HepG2 (cell line): ENCODE measurements at regions not wholly inside any gene's neighbourhood (a gene's known extent, or its start where the extent isn't known, plus 50 kb on each side); places are given as distances from the start of the nearest gene placed in this dataset.

Source experiments
- ATAC-seq: fragments of 200-7000 bp; cut with Tn5 transposase; 3 replicates; pipeline ENCODE4 v1.9.1; 2020; ENCODE audit warnings: mild to moderate bottlenecking, moderate library complexity
- BruUV-seq: library from RNA; stranded (reverse); fragments of 400-500 nt; replicated peaks from 2 replicates; lab custom pipeline; 2021; lab: Mats Ljungman, UMichigan
- CTCF ChIA-PET: fragments of 300-600 bp; formaldehyde crosslinking; extraction: SDS; loops from one replicate; lab custom pipeline; 2021; ENCODE audit warnings: low total read pairs, inconsistent platforms, low intra/inter-chr PET ratio; lab: Yijun Ruan, JAX
- POLR2A ChIA-PET: fragments of 350-600 bp; sonication (Branson Sonifier 250); formaldehyde crosslinking; loops from one replicate; lab custom pipeline; 2020; ENCODE audit warnings: antibody characterized with exemption, inconsistent platforms; lab: Yijun Ruan, JAX
- DNase-seq: peaks from one replicate; pipeline ENCODE4 v3.0.0-alpha.2; 2015; ENCODE audit warnings: low spot score
- FAIRE-seq: peaks from 3 replicates; lab custom pipeline; 2011; peaks lifted over from hg19 to GRCh38; lab: Jason Lieb, UNC
- H2AFZ ChIP-seq: one replicate; pipeline ENCODE4 v1.6.1; 2011; ENCODE audit warnings: low read length, inconsistent platforms
- H3K27ac ChIP-seq: fragments of 300-600 bp; 3 replicates; pipeline ENCODE4 v1.8.0; 2011; ENCODE audit warnings: mixed run types, mild to moderate bottlenecking, mixed read lengths, low read length, inconsistent platforms; ENCODE audit not compliant: insufficient read depth; ENCODE audit errors: extremely low read length
- H3K27me3 ChIP-seq, 2 experiments: fragments of 200-600 bp in 1 of 2; 2 replicates in 1 of 2; 3 replicates in 1 of 2; pipeline versions ENCODE4 v1.6.0 to v1.8.0; 2011; ENCODE audit warnings: low read length in 2 of 2, mild to moderate bottlenecking in 2 of 2, moderate library complexity in 2 of 2, inconsistent platforms in 1 of 2; ENCODE audit not compliant: insufficient read depth in 2 of 2, control insufficient read depth in 1 of 2
- H3K36me3 ChIP-seq, 2 experiments: fragments of 200-600 bp in 1 of 2; replicated peaks in 1 of 2; 2 replicates in 1 of 2; 3 replicates in 1 of 2; pipeline versions ENCODE4 v1.5.1 to v1.8.0; 2011; ENCODE audit warnings: low read length in 2 of 2, inconsistent platforms in 1 of 2; ENCODE audit not compliant: insufficient read depth in 2 of 2, control insufficient read depth in 1 of 2
- H3K4me1 ChIP-seq: 2 replicates; pipeline ENCODE4 v1.5.1; 2012; ENCODE audit warnings: low read length, inconsistent platforms; ENCODE audit not compliant: insufficient read depth
- H3K4me2 ChIP-seq: 2 replicates; pipeline ENCODE4 v1.6.0; 2011; ENCODE audit warnings: low read depth, low read length, inconsistent platforms
- H3K4me3 ChIP-seq, 3 experiments: fragments of 200-600 bp in 1 of 3; sonication (generic), shearing (Covaris generic) in 1 of 3; replicated peaks in 1 of 3; 2 replicates each; pipeline ENCODE4 v1.5.1; 2011 to 2016; ENCODE audit warnings: low read length in 3 of 3, inconsistent platforms in 2 of 3, low read depth in 2 of 3, mild to moderate bottlenecking in 2 of 3, control low read depth in 1 of 3, mixed read lengths in 1 of 3; ENCODE audit not compliant: insufficient read depth in 1 of 3
- H3K79me2 ChIP-seq: one replicate; pipeline ENCODE4 v1.6.1; 2011; ENCODE audit warnings: low read length, inconsistent platforms; ENCODE audit not compliant: insufficient read depth
- H3K9ac ChIP-seq: 2 replicates; pipeline ENCODE4 v1.6.0; 2011; ENCODE audit warnings: mild to moderate bottlenecking, low read depth, low read length, inconsistent platforms; ENCODE audit not compliant: insufficient read depth
- H3K9me3 ChIP-seq: 2 replicates; pipeline ENCODE4 v1.5.1; 2012; ENCODE audit warnings: mild to moderate bottlenecking, low read length
- H4K20me1 ChIP-seq: 2 replicates; pipeline ENCODE4 v1.6.0; 2011; ENCODE audit warnings: inconsistent platforms, mild to moderate bottlenecking, low read length, moderate library complexity; ENCODE audit not compliant: insufficient read depth
- ZNF230 ChIP-seq: sonication (generic); formaldehyde crosslinking; IDR thresholded peaks from 2 replicates; pipeline ENCODE4 v1.4.0; 2020; ENCODE audit warnings: mild to moderate bottlenecking, missing genetic modification reagents
- ZNF629 ChIP-seq: sonication (generic); formaldehyde crosslinking; conservative IDR thresholded peaks from 2 replicates; pipeline ENCODE4 v1.5.0; 2020; ENCODE audit warnings: missing genetic modification reagents
- WGBS: methylation state at CpG from one replicate; pipeline ENCODE4 v1.1.6; 2017; ENCODE audit warnings: low lambda C conversion rate; 5-methylcytosine and 5-hydroxymethylcytosine counted together
- in situ Hi-C: cut with HindIII; loops from 2 replicates; pipeline ENCODE4 v1.10.0; 2017; ENCODE audit warnings: low pct_unique_long_range_greater_than_20kb; ENCODE audit not compliant: extremely low pct_ligation_motif_present
- intact Hi-C: fragments of 100-400 bp; cut with micrococcal nuclease; formaldehyde crosslinking; loops from one replicate; pipeline ENCODE4 v1.10.0; 2022; ENCODE audit not compliant: unreplicated experiment
- TF ChIP-seq, protein P1 (sequence below): sonication (generic); formaldehyde crosslinking; IDR thresholded peaks from 2 replicates; pipeline ENCODE4 v1.4.0; 2020; ENCODE audit warnings: missing genetic modification reagents, borderline replicate concordance

DNA sequence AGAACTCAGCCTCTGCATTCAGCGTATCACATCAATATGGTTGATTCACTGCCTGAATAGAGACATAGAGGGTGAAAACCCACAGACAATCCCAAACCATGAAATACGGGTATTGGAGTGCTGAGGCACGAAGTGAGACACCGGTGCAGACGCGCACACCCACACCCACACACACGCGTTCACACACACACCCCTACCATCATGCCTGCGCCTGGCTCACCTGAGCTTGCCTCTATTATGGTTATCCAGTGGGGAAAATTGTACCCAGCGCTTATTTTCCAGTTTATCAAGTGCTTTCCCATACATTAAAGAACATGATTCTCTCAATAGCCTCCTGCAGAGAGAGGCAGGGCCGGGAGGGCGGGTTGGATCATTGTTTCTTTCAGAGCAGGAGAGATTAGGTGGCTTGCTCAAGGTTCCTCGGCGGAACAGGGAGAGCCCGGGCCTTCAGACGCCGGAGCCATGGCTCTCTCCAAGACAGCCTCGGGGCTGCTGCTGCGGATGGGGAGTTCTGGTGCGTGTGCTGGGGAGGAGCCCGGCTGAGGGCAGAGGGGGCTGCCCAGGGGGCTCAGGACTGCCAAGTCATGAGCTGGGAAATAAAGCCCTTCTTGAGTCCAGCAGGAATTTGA lies 78.9 kb upstream of the THY1 start:
- FAIRE-seq (no peak), DNase-seq (no peak), ATAC-seq (no peak)
- WGBS, result 35% methylated on average over 13 of the region's 21 CpGs
- ChIA-PET POLR2A (no interaction called here), CTCF (no interaction called here)
- H3K4me1 ChIP-seq, result no peaks in the 10 kb centered on the region
- H4K20me1 ChIP-seq, result no peaks in the 10 kb centered on the region
- no peaks in the 10 kb centered on the region for H3K36me3 ChIP-seq
- no TSS peak for BruUV-seq
- no peak overlapping the region for H3K4me2 ChIP-seq
- in situ Hi-C loops, result no loop called here
- H2AFZ ChIP-seq, result no peak overlapping the region
- H3K27ac ChIP-seq, result no peak overlapping the region
- no peaks in the 10 kb centered on the region for H3K9me3 ChIP-seq
- no peak overlapping the region for H3K4me3 ChIP-seq
- intact Hi-C loops, result no loop called here
- H3K27me3 ChIP-seq, result peaks cover 1 to 20% of the 10 kb centered on the region in 2 experiments; a peak in 4 of 5 replicates
- H3K9ac ChIP-seq, result no peak overlapping the region
- TF ChIP-seq, protein P1, sequence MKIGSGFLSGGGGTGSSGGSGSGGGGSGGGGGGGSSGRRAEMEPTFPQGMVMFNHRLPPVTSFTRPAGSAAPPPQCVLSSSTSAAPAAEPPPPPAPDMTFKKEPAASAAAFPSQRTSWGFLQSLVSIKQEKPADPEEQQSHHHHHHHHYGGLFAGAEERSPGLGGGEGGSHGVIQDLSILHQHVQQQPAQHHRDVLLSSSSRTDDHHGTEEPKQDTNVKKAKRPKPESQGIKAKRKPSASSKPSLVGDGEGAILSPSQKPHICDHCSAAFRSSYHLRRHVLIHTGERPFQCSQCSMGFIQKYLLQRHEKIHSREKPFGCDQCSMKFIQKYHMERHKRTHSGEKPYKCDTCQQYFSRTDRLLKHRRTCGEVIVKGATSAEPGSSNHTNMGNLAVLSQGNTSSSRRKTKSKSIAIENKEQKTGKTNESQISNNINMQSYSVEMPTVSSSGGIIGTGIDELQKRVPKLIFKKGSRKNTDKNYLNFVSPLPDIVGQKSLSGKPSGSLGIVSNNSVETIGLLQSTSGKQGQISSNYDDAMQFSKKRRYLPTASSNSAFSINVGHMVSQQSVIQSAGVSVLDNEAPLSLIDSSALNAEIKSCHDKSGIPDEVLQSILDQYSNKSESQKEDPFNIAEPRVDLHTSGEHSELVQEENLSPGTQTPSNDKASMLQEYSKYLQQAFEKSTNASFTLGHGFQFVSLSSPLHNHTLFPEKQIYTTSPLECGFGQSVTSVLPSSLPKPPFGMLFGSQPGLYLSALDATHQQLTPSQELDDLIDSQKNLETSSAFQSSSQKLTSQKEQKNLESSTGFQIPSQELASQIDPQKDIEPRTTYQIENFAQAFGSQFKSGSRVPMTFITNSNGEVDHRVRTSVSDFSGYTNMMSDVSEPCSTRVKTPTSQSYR (CRISPR knock-in tag), result no peak
- H3K79me2 ChIP-seq, result no peaks in the 10 kb centered on the region

DNA sequence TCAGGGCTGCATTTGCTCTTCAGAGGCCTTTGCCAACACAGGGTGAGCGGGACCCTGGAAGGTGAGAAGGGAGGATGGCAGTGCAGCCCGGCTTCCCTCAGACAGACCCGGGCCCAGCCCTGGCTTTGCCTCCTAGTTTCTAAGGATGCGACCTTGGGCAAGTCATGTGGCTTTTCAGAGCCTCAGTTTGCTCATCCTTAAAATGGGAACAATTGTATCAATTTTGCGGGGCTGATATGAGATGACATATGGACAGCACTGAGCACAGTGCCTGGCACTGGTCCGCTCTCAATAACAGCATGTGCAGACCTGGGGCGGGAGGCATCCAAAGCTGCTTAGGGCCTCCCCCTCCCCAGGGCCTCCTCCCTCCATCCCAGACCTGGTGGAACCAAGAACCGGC lies 74.7 kb upstream of the THY1 start:
- Histone ChIP-seq H3K9me3 (no peaks in the 10 kb centered on the region), H3K4me1 (no peaks in the 10 kb centered on the region), H3K4me3 (no peak overlapping the region), H3K79me2 (no peaks in the 10 kb centered on the region), H3K27me3 (peaks cover 1 to 35% of the 10 kb centered on the region in 2 experiments; a peak in 4 of 5 replicates), H3K27ac (no peak overlapping the region), H3K4me2 (no peak overlapping the region), H3K36me3 (no peaks in the 10 kb centered on the region), H2AFZ (no peak overlapping the region), H3K9ac (no peak overlapping the region), H4K20me1 (no peaks in the 10 kb centered on the region)
- FAIRE-seq (no peak), ATAC-seq (no peak), DNase-seq (no peak)
- POLR2A ChIA-PET, result no interaction called here
- in situ Hi-C loops, result no loop called here
- no TSS peak for BruUV-seq
- WGBS, result 61% methylated on average over 3 of the region's 8 CpGs
- TF ChIP-seq ZNF230 (CRISPR knock-in tag), result no peak
- peak; percentile 53 for TF ChIP-seq ZNF629
- intact Hi-C loops, result no loop called here
- CTCF ChIA-PET, result no interaction called here
